ENCODE measurements at regions not wholly inside any gene's neighbourhood (a gene's known extent, or its start where the extent isn't known, plus 50 kb on each side); places are given as distances from the start of the nearest gene placed in this dataset.

- Histone ChIP-seq H3K27ac (ENCODE audit: insufficient read depth, low read depth, low read length, poor library complexity, severe bottlenecking) (no peak overlapping the region), H3K36me3 (ENCODE audit: control insufficient read depth, insufficient read depth, low read length) (no peaks in the 10 kb centered on the region), H3K27me3 (ENCODE audit: control insufficient read depth, insufficient read depth, low read length, poor library complexity, severe bottlenecking) (no peaks in the 10 kb centered on the region), H3K9me3 (ENCODE audit: control insufficient read depth, low read length) (no peaks in the 10 kb centered on the region), H3K4me1 (ENCODE audit: control insufficient read depth, insufficient read depth, low read length) (no peaks in the 10 kb centered on the region), H3K4me3 (ENCODE audit: insufficient read depth, low read depth, low read length) (no peak overlapping the region)
- WGBS, 2 experiments = 92% methylated on average over 7 of the region's 7 CpGs
These were observed 96.2 kb upstream of the AKT3 start for GRCh38 chr1:243946253-243946652.

- Histone ChIP-seq H3K4me3 (ENCODE audit: insufficient read depth, low read depth, low read length) (no peak overlapping the region), H3K36me3 (ENCODE audit: control insufficient read depth, insufficient read depth, low read length) (no peaks in the 10 kb centered on the region), H3K9me3 (ENCODE audit: control insufficient read depth, low read length) (no peaks in the 10 kb centered on the region), H3K27me3 (ENCODE audit: control insufficient read depth, insufficient read depth, low read length, poor library complexity, severe bottlenecking) (no peaks in the 10 kb centered on the region), H3K4me1 (ENCODE audit: control insufficient read depth, insufficient read depth, low read length) (no peaks in the 10 kb centered on the region), H3K27ac (ENCODE audit: insufficient read depth, low read depth, low read length, poor library complexity, severe bottlenecking) (no peak overlapping the region)
- 91 to 95% methylated on average over 5 of the region's 5 CpGs for WGBS, 2 experiments
These were observed 95.7 kb upstream of the AKT3 start for GRCh38 chr1:243945727-243946126.

- Histone ChIP-seq H3K27me3 (ENCODE audit: control insufficient read depth, insufficient read depth, low read length, poor library complexity, severe bottlenecking) (no peaks in the 10 kb centered on the region), H3K4me3 (ENCODE audit: insufficient read depth, low read depth, low read length) (no peak overlapping the region), H3K36me3 (ENCODE audit: control insufficient read depth, insufficient read depth, low read length) (no peaks in the 10 kb centered on the region), H3K9me3 (ENCODE audit: control insufficient read depth, low read length) (no peaks in the 10 kb centered on the region), H3K4me1 (ENCODE audit: control insufficient read depth, insufficient read depth, low read length) (no peaks in the 10 kb centered on the region), H3K27ac (ENCODE audit: insufficient read depth, low read depth, low read length, poor library complexity, severe bottlenecking) (no peak overlapping the region)
- 47 to 50% methylated on average over 19 to 20 of the region's 21 CpGs for WGBS, 2 experiments
These were observed 94.6 kb upstream of the AKT3 start for GRCh38 chr1:243944429-243945160.

- no peak overlapping the region for H3K4me3 ChIP-seq (ENCODE audit: insufficient read depth, low read depth, low read length)
- no peaks in the 10 kb centered on the region for H3K9me3 ChIP-seq (ENCODE audit: control insufficient read depth, low read length)
- no peaks in the 10 kb centered on the region for H3K36me3 ChIP-seq (ENCODE audit: control insufficient read depth, insufficient read depth, low read length)
- H3K4me1 ChIP-seq (ENCODE audit: control insufficient read depth, insufficient read depth, low read length) = no peaks in the 10 kb centered on the region
- no peak overlapping the region for H3K27ac ChIP-seq (ENCODE audit: insufficient read depth, low read depth, low read length, poor library complexity, severe bottlenecking)
- no peaks in the 10 kb centered on the region for H3K27me3 ChIP-seq (ENCODE audit: control insufficient read depth, insufficient read depth, low read length, poor library complexity, severe bottlenecking)
- WGBS, 2 experiments = 81 to 84% methylated on average over 10 of the region's 10 CpGs
These were observed 93.8 kb upstream of the AKT3 start for GRCh38 chr1:243943671-243944428.

GRCh38 chr1:243942196-243943150 lies 92.4 kb upstream of the AKT3 start:
- Histone ChIP-seq H3K27ac (ENCODE audit: insufficient read depth, low read depth, low read length, poor library complexity, severe bottlenecking) (no peak overlapping the region), H3K36me3 (ENCODE audit: control insufficient read depth, insufficient read depth, low read length) (no peaks in the 10 kb centered on the region), H3K4me3 (ENCODE audit: insufficient read depth, low read depth, low read length) (no peak overlapping the region), H3K4me1 (ENCODE audit: control insufficient read depth, insufficient read depth, low read length) (no peaks in the 10 kb centered on the region), H3K27me3 (ENCODE audit: control insufficient read depth, insufficient read depth, low read length, poor library complexity, severe bottlenecking) (no peaks in the 10 kb centered on the region), H3K9me3 (ENCODE audit: control insufficient read depth, low read length) (no peaks in the 10 kb centered on the region)
- 90 to 92% methylated on average over 16 to 18 of the region's 18 CpGs for WGBS, 2 experiments

GRCh38 chr1:243940451-243940850 lies 90.4 kb upstream of the AKT3 start:
- Histone ChIP-seq H3K9me3 (ENCODE audit: control insufficient read depth, low read length) (no peaks in the 10 kb centered on the region), H3K27me3 (ENCODE audit: control insufficient read depth, insufficient read depth, low read length, poor library complexity, severe bottlenecking) (no peaks in the 10 kb centered on the region), H3K27ac (ENCODE audit: insufficient read depth, low read depth, low read length, poor library complexity, severe bottlenecking) (no peak overlapping the region), H3K4me1 (ENCODE audit: control insufficient read depth, insufficient read depth, low read length) (no peaks in the 10 kb centered on the region), H3K4me3 (ENCODE audit: insufficient read depth, low read depth, low read length) (no peak overlapping the region), H3K36me3 (ENCODE audit: control insufficient read depth, insufficient read depth, low read length) (no peaks in the 10 kb centered on the region)
- 91 to 94% methylated on average over 6 of the region's 6 CpGs for WGBS, 2 experiments

GRCh38 chr1:243939167-243939848 lies 89.3 kb upstream of the AKT3 start:
- no peaks in the 10 kb centered on the region for H3K27me3 ChIP-seq (ENCODE audit: control insufficient read depth, insufficient read depth, low read length, poor library complexity, severe bottlenecking)
- no peak overlapping the region for H3K27ac ChIP-seq (ENCODE audit: insufficient read depth, low read depth, low read length, poor library complexity, severe bottlenecking)
- H3K36me3 ChIP-seq (ENCODE audit: control insufficient read depth, insufficient read depth, low read length) = no peaks in the 10 kb centered on the region
- no peaks in the 10 kb centered on the region for H3K4me1 ChIP-seq (ENCODE audit: control insufficient read depth, insufficient read depth, low read length)
- WGBS, 2 experiments = 90 to 92% methylated on average over 3 of the region's 3 CpGs
- H3K4me3 ChIP-seq (ENCODE audit: insufficient read depth, low read depth, low read length) = no peak overlapping the region
- H3K9me3 ChIP-seq (ENCODE audit: control insufficient read depth, low read length) = no peaks in the 10 kb centered on the region

- Histone ChIP-seq H3K4me1 (ENCODE audit: control insufficient read depth, insufficient read depth, low read length) (no peaks in the 10 kb centered on the region), H3K4me3 (ENCODE audit: insufficient read depth, low read depth, low read length) (no peak overlapping the region), H3K9me3 (ENCODE audit: control insufficient read depth, low read length) (no peaks in the 10 kb centered on the region), H3K27me3 (ENCODE audit: control insufficient read depth, insufficient read depth, low read length, poor library complexity, severe bottlenecking) (no peaks in the 10 kb centered on the region), H3K27ac (ENCODE audit: insufficient read depth, low read depth, low read length, poor library complexity, severe bottlenecking) (no peak overlapping the region), H3K36me3 (ENCODE audit: control insufficient read depth, insufficient read depth, low read length) (no peaks in the 10 kb centered on the region)
- WGBS, 2 experiments = 93 to 94% methylated on average over 2 to 3 of the region's 3 CpGs
These were observed 88.2 kb upstream of the AKT3 start for GRCh38 chr1:243938208-243938607.

- Histone ChIP-seq H3K36me3 (ENCODE audit: control insufficient read depth, insufficient read depth, low read length) (no peaks in the 10 kb centered on the region), H3K9me3 (ENCODE audit: control insufficient read depth, low read length) (no peaks in the 10 kb centered on the region), H3K4me1 (ENCODE audit: control insufficient read depth, insufficient read depth, low read length) (peaks cover 12% of the 10 kb centered on the region), H3K27ac (ENCODE audit: insufficient read depth, low read depth, low read length, poor library complexity, severe bottlenecking) (no peak overlapping the region), H3K4me3 (ENCODE audit: insufficient read depth, low read depth, low read length) (no peak overlapping the region), H3K27me3 (ENCODE audit: control insufficient read depth, insufficient read depth, low read length, poor library complexity, severe bottlenecking) (no peaks in the 10 kb centered on the region)
- WGBS, 2 experiments = 98% methylated on average over 4 of the region's 4 CpGs
These were observed 83.5 kb upstream of the AKT3 start for GRCh38 chr1:243933495-243933894.

Measured in ectodermal cell (in vitro differentiated cells).